Astrocyte of the spinal cord (primary cell): ENCODE measurements at regions not wholly inside any gene's neighbourhood (a gene's known extent, or its start where the extent isn't known, plus 50 kb on each side); places are given as distances from the start of the nearest gene placed in this dataset.

Experiments used
- DNase-seq: peaks from one replicate; pipeline ENCODE4 v3.0.0; 2011; ENCODE audit warnings: low read depth, low spot score
- H3K4me3 ChIP-seq: 2 replicates; pipeline ENCODE4 v1.5.1; 2011; ENCODE audit warnings: low read depth, mild to moderate bottlenecking, low read length, moderate library complexity
- CTCF ChIP-seq: IDR thresholded peaks from 2 replicates; pipeline ENCODE4 v1.5.1; 2012; ENCODE audit warnings: low read depth, mild to moderate bottlenecking, low read length, inconsistent platforms
- in situ Hi-C: cut with HindIII; loops from 2 replicates; pipeline ENCODE4 v1.10.0; 2017; ENCODE audit warnings: low sequenced_read_pairs

- in situ Hi-C loops = no loop called here
- DNase-seq = no peak
- H3K4me3 ChIP-seq = no peak overlapping the region
- TF ChIP-seq CTCF = no peak
Observed at GRCh38 chr18:41617647-41618046, 337.4 kb upstream of the PIK3C3 start.

DNA sequence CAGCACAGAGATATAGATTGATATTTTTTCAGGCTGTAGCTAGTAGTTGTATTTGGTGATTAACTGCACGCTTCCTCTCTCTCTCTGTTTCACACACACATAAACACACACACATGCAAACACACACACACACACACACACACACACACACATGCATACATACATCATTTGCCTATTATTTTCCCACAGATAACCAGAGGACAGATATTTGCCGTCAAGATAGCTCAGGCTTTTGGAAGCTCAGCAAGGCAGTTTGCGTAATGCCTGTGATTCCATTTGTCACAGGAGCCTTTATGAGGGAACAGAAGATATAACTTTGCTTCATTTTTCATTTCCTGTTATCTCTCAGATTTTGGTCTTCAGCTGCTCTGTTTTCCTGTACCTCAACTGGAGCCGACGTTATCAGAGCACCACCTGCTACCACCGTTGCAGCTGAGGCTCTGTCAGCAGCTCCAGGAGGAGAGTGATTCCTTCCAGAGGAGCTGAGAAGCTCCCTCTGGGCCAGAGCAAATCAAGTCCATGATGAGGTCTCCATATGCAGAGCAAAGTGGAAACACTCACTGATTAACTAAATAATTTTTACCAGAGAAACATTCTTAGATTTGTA lies 341.9 kb upstream of the PIK3C3 start:
- no peak overlapping the region for H3K4me3 ChIP-seq
- in situ Hi-C loops = no loop called here
- DNase-seq = no peak
- TF ChIP-seq CTCF = no peak

GRCh38 chr18:41604964-41605363 lies 350.1 kb upstream of the PIK3C3 start:
- no peak overlapping the region for H3K4me3 ChIP-seq
- in situ Hi-C loops = no loop called here
- DNase-seq = no peak
- TF ChIP-seq CTCF = no peak

- no peak for DNase-seq
- no peak for TF ChIP-seq CTCF
- in situ Hi-C loops = no loop called here
- H3K4me3 ChIP-seq = no peak overlapping the region
Observed at GRCh38 chr18:41602034-41602433, 353.0 kb upstream of the PIK3C3 start.

GRCh38 chr18:41600693-41601391 lies 354.2 kb upstream of the PIK3C3 start:
- no peak for DNase-seq
- in situ Hi-C loops = no loop called here
- TF ChIP-seq CTCF = no peak
- no peak overlapping the region for H3K4me3 ChIP-seq

DNA sequence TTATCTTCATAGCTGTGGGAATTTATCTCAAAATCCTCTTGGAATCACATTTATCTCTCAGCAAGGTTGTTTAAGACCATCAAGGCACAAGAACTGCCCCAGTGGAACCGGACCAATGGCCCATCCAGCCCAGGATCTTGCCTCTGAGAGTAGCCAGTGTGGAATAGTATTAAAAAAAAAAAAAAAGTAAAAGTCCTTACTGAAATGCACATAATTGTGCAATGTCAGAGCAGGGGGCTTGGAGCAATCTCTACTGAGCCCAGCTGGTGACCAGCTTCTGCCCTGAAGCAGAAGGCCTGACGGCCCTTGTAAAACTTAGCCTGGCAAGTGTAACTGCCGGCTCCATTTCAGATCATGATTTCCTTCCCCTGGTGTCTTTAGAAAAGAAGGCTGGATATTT lies 355.6 kb upstream of the PIK3C3 start:
- in situ Hi-C loops = no loop called here
- H3K4me3 ChIP-seq = no peak overlapping the region
- no peak for TF ChIP-seq CTCF
- no peak for DNase-seq
